ENCODE measurements at regions not wholly inside any gene's neighbourhood (a gene's known extent, or its start where the extent isn't known, plus 50 kb on each side); places are given as distances from the start of the nearest gene placed in this dataset.

- TF ChIP-seq POLR2A (IDR thresholded peaks at IDR 0.05): no peak
- no peak for TF ChIP-seq CTCF (IDR thresholded peaks at IDR 0.05)
Observed at GRCh38 chr5:91478096-91478495, 95.0 kb upstream of the ARRDC3 start.

Measured in heart left ventricle (tissue), 13 donors.